Right renal cortex interstitium (tissue), 3 donors: ENCODE measurements at regions not wholly inside any gene's neighbourhood (a gene's known extent, or its start where the extent isn't known, plus 50 kb on each side); places are given as distances from the start of the nearest gene placed in this dataset.
"Not testable (repeated sequence)": the region's sequence is repeated elsewhere in the genome, so short reads cannot be mapped to it uniquely, and the experiment has no call there.

Experiments used
- DNase-seq, 3 donors: peaks; one replicate each; pipeline ENCODE4 v3.0.0-alpha.2; 2013; ENCODE audit warnings: low read depth in 3 of 3, low spot score in 2 of 3

DNA sequence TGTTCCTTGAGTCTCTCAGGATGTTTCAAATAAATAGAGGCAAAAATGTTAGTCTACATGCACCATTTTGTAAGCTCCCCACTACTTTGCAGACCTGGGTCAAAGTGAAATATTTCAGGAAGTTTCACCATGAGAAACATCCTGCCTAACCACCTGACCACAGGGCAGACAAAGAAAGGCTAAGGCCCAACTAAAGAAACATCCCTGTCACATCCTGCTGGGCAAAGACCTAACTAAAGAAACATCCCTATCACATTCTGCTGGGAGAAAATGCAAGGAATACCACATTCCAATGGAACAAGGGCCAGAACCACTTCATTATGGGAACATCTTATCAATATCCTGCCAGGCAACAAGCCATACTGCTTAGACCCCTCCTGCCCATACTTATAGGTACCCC, 1303.4 kb downstream of the TECRL start:
- no peak for DNase-seq

DNA sequence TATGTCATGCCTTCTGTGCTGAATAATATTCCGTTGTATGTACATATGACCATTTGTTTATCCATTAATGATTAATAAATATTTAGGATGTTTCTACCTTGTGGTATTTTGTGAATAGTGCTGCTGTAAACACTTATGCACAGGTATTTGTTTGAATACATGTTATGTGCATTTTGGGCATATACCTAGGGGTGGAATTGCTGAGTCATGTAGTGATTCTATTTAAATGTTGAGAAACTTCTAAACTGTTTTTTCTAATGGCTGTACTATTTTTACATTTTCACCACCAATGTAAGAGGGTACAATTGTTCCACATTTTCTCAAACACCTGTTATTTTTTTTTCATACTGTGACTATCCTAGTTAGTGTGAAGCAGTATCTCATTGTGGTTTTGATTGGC, 1318.6 kb downstream of the TECRL start:
- no peak for DNase-seq

DNA sequence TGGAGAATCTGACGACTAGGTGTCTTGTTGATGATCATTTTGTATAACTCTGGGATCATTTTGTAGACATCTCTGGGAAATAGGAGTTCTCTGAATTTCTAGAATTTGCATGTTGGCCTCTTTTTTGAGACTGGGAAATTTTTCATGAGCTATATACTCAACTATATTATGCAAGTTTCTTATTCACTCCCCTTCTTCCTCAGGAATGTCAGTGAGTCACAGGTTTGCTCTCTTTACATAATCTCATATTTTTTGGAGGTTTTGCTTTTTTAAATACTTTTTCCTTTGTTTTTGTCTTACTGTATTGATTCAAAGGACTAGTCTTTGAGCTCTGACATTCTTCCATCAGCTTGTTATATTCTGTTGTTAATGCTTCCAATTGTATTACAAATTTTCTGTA, 1324.2 kb downstream of the TECRL start:
- DNase-seq, result no peak

DNA sequence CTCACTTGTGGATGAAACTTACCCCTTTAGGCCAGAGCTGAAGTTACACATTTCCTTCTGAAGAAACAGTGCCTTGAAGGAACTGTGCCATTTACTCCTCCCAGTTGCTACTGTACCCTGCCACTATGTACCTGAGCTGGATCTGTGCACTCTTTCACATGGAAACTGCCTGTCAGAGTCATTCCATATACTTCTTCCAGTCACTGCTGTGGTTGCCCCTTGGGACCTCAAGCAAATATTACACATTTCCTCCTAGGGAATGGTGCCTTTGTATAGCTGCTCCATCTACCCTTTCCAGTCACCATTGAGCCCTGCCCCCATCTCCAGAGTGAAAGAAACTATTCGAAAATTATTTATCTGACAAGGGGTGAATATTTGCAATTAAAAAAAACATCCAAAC, 1328.3 kb downstream of the TECRL start:
- DNase-seq, result no peak

DNA sequence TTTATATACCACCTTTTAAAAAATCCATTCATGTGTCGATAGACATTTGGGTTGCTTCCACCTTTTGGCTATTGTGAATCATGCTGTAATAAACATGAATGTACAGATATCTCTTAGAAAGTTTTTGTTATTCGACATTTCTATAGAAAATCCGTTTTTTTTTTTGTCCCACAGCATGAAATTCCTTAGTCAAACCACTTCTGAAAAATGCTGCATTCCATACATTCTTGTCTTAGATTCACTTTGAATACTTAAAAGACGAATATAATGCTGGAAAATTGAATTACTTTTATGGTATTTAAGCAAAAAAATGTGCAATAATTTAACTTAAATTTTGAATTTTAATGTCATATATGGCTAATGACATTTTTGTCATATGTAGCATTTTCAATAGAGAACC, 1345.5 kb downstream of the TECRL start:
- DNase-seq, result no peak

DNA sequence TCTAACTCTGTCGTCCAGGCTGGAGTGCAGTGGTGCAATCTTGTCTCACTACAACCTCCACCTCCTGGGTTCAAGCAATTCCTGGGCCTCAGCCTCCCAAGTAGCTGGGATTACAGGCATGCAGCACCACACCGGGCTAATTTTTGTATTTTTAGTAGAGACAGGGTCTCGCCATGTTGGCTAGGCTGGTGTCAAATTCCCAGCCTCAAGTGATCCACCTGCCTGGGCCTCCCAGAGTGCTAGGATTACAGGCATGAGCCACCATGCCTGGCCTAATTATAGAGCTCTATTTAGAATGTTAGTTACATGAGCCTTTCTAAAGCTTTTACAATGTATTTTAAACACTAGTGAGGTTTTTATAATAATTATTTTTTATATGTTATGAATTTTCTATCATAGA, 1346.4 kb downstream of the TECRL start:
- DNase-seq, result not testable (repeated sequence)

DNA sequence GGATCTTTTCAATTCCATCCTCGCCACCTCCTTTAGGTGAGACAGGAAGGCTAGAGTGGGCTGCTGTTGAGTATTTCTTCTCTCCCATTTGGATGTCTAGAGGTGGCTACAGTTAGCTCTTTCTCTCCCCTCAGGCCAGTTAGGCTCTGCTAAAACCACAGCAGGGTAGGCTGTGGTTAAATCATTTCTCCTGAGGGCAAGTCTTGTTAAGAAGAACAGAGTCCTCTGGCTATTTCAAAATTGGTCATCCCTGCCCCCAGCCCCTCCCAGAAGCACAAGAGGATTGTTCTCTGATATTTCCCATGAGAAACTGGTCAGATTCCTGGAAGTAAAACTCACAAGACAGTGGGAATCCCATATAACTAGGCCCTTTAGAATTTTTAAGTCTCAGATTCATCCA, 1359.5 kb downstream of the TECRL start:
- no peak for DNase-seq

DNA sequence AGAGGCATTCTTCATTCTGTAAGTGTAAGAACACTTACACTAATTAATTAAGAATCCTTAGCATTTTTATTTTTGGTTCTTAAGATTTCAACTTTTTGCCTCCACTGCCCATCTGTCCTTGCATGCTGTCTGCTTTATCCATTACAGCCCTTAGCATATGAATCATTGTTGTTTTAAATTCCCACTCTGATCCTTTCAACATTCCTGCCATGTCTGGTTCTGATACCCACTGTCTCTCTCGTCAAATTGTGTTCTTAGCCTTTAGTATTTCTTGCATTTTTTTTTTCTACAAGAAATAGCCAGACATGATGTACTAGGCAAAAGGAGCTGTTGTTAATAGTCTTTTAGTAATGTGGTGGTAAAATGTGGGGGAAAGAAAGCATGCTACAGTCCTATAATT, 1360.0 kb downstream of the TECRL start:
- no peak for DNase-seq

DNA sequence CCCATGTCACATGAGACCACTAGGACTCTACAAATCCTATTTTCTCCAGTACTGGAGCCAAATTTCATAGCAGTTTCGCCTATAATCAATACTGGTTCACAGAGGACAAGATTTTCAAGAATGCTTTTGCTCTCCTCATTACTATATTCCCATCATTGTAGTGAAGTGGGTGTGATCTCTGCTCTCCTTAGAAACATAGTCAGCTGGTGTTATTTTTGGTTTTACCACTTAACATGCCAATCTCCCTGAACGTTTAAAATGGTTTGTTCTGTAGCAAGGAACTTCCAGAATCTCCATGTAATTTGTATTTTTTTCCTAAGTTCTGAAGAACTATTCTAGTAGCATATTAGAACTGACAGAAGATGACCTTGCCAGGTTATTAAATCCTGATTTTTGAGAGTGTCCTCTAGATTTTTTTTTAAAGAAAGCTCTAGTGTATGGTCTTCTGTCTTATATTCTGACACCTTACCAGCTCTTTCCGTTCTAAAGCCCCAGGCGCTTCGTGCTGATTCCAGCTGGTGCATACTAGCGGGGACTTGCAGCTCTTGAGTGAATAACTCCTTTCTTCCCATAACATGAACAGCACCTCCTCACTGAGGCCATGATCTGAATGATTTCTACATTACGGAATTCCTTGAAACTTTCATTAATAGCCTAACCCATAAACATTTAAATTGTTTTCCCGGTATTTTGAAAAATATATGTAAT, 1372.9 kb downstream of the TECRL start:
- DNase-seq, result no peak

DNA sequence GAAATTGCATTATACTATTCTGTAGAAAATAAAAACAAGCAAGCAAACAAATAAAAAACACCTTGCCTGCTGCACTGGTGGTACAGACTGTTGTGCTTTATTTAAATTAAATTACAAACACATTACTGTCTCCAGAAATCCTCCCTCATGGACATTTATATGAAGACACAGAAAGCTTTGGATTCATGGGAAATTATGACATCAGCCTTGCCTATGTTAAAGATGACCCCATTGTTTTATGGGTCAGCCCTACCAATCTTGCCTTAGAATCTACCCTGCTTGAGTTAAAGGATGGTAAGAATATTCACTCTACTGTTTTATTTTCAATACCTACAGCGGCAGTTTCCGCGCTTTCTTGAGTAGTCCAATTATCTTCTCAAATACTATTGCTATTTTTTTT, 1379.9 kb downstream of the TECRL start:
- DNase-seq, result no peak

DNA sequence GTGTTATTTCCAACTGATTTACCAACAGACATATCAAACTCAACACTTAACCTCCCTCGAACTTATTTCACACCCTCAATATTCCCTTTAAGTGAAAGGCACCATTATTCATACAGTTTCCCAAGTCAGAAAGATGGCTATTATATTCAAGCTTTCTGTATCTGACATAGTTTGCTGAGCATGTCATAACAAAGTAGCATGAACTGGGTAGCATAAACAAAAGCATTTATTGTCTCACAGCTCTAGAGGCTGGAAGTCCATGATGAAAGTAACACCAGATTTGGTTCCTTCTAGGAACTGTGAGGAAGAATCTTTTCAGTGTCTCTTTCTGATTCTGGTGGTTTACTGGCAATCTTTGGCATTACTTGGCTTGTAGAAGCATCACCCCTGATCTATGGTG, 1388.6 kb downstream of the TECRL start:
- DNase-seq, result no peak

DNA sequence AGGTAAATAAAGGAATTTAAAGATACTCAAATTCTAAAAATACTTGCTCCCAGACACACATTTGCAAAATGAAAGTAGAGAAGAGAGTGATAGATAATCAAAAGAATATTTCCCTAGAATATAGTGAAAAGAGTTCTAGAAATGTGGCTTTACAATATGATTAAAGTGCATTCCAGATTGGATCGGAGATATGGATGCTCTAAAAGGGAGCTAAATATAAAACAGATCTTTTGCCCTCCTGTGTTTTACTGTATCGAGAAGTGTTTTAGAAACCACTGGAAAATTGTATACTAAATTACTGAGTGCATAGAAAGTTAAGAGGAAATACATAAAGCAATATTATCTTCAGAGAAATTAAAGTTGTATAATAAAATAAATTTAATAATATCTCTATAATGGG, 1392.0 kb downstream of the TECRL start:
- DNase-seq, result no peak

DNA sequence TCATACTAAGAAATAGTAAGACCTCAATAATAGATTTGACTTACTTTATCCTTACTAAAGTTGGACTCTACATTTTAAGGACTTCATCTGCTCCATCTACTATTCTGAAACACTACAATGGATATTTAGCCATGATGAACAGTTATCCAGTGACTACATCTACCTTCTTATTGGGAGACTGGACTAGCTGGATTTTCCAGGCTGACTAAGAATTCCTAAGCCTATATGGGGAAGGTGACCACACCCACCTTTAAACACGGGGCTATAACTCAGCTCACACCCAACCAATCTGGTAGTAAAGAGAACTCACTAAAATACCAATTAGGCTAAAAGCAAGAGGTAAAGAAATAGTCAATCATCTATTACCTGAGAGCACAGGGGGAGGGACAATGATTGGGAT, 1438.4 kb downstream of the TECRL start:
- DNase-seq, result no peak

DNA sequence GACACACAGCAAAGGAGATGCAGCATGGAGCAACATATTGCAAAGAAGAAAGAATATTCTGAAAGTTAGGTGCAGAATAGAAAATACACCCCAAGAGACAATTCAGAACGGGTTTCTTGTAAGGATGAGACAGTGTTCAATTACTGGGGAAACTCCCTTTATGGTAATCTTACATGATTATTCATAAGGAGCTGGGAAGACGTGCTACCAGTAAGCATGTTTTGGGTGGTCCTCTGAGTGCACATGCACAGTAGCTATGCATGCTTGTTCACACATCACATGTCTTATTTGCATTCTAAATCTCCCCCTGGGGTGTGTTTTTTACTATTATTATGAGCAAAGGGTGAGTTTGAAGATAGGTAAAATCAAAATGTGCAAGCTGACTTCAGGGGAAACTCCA, 1448.8 kb downstream of the TECRL start:
- no peak for DNase-seq

DNA sequence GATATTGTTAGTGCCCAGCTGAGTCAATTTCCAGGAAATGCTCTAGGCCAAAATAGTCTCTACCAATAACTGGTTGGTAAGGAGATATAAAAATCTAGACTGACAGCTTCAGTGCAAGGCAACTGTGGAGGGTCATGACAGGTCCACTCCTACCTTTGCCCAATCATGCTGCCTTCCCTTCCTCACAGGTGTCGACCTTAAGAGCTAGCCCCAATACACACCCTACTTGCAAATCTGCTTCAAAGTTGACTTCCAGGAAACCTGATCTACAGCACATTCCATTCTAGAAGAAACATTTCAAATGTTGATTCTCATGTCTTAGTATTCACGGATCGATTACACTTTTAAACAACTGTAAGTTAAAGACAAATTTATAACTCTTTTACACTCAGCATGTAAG, 1455.5 kb downstream of the TECRL start:
- DNase-seq, result no peak

DNA sequence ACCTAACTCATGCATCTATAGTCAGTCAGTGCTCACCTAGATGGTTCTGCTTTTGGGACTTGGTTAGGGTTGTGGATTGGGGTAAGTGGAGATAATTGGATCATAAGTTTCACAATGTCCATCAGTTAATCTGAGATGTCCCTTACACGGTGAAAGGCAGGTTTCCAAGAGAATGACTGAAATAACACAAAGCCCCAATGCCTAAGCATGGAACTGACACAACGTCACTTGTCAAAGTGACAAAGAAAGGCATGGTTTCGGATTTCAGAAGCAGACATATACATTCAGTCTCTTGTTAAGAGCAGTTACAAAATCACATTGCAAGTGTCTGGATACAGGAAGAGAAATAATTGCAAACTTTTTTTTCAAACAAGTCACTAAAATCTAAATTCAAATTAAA, 1456.9 kb downstream of the TECRL start:
- no peak for DNase-seq

DNA sequence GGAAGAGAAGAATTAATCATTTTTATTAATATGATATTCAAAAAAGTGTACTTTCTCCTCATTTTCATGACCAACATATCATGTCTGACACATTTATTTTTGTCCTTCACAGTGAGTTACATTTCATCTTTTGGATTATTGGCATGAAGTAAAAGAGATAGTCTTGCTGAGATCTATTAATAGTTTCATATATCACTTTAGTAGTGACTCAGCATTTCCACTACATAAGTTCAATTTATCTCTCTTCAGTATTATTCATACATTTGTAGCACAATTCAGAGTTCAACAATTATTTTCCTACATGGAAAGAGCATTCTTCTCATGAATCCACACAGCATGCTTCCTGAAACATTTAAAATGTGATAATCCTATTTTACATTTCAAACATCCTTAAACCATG, 1461.1 kb downstream of the TECRL start:
- DNase-seq, result no peak

DNA sequence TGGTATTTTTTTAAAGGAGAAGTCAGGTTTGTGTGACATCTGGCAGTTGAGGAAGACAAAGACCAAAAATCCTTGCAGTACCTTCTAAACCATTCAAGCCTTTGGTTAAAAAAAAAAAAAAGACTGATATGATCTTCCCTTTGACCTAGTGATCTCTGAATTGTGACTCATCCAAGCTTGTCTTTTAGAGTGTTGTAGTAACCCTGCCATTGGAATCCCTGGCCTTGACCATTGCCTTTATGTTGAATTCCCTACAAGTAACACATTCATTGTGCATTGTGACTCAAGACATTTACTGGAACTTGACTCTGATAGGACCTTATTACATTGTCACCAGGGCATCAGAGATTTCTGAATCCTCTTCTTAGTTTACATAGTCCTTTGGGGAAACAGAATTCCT, 1469.0 kb downstream of the TECRL start:
- no peak for DNase-seq

DNA sequence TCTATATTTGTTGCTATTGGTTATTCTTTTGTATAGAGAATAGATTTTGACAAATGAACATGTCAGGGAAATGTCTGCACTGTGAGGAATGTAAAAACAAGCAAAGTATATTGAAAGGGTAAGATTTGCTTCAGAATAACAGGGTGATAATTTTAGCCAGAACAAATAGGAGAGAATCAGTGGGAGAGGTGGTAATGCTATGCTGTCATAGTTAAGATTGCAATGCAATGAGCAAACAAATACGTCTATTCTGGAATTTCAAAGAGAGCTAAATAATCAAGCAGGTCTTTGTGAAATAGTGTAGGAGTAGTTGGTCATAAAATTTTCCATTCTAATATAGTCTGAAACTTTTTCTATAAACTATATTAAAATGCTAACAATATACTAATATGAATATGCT, 1478.4 kb downstream of the TECRL start:
- no peak for DNase-seq

DNA sequence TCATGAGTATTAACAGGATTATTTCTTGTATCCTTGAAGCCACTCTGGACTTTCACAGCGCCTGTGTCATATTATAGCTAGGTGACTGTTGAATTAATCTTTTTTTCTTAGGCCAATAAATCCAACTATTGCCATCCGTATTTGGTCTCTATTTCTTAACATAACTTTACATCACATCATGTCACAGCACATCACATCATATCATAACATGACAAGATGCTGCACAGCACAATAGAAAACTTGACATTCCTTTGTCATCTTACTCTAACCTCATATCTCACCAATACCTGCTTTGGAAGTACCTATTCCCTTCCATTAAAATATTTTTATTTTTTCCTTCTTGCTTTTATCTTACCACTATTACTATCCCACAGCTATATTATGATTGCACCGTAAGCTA, 1480.8 kb downstream of the TECRL start:
- DNase-seq, result no peak

DNA sequence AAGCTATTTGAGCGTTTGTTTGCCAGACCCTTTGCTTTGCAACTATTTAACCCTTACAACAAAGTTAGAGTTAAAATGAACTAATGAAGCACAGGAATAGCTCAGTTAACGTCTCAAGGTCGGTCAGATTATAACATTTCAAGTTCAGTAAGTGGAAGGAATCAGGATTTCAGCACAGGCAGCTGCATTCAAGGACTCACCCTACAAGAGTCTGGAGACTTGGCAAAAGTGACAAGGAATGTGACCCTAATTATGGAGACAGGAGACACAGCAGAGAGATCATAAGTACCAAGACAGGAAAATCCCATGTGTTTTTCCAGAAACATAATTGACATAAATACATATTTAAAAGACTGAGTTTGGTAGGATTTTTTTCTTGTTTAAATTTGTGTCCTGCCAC, 1481.7 kb downstream of the TECRL start:
- DNase-seq, result no peak

DNA sequence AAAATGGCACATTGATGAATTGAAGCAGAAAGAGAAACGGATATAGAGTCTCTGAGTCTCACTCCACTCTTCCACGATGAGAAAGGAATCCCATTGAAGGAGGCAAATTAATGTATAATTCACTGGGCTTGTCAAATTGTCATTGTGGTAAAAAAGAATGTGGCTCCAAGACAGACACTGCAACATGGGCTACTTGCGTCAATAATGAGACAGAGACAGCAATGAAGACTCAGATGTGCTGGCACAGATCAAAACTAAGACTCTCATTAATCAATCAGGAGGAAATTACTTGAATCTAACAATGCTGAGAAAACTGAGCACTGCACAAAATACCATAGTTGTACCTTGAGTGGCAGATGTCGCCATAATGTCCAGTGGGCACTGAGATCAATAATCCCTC, 1485.5 kb downstream of the TECRL start:
- no peak for DNase-seq

DNA sequence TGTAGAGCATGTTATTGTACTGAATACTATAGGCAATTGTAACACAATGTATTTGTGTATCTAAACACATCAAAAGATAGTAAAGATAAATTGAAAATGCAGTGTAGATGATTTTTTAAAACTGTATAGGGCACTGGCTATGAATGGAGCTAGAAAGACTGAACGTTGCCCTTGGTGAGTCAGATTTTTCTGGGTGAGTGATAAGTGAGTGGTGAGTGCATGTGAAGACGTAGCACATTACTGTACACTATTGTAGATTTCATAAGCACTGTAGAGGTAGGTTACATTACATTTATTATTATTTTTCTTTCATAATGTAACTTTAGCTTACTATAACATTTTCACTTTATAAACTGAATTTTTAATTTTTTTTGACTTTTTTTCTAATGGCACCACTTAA, 1491.6 kb downstream of the TECRL start:
- DNase-seq, result no peak
